WERI-Rb-1 (cell line): ENCODE measurements at regions not wholly inside any gene's neighbourhood (a gene's known extent, or its start where the extent isn't known, plus 50 kb on each side); places are given as distances from the start of the nearest gene placed in this dataset.

Experiments
- DNase-seq: peaks from one replicate; pipeline ENCODE4 v3.0.0-alpha.2; 2020
- H3K27ac ChIP-seq: fragments of 250-450 bp; sonication (Bioruptor Pico); 2 replicates; pipeline ENCODE4 v1.5.1; 2020; ENCODE audit warnings: mild to moderate bottlenecking, moderate library complexity
- H3K27me3 ChIP-seq: fragments of 250-450 bp; sonication (Bioruptor Pico); 2 replicates; pipeline ENCODE4 v1.5.1; 2021; ENCODE audit warnings: mild to moderate bottlenecking, low read depth, moderate library complexity; ENCODE audit not compliant: insufficient read depth, severe bottlenecking
- H3K36me3 ChIP-seq: fragments of 250-450 bp; sonication (Bioruptor Pico); 2 replicates; pipeline ENCODE4 v1.5.1; 2020; ENCODE audit warnings: mild to moderate bottlenecking, moderate library complexity
- H3K4me3 ChIP-seq: 2 replicates; pipeline ENCODE4 v1.5.1; 2011; ENCODE audit warnings: low read depth, mild to moderate bottlenecking, control low read depth, low read length
- H3K9me3 ChIP-seq: fragments of 250-450 bp; sonication (Bioruptor Pico); 2 replicates; pipeline ENCODE4 v1.5.1; 2021; ENCODE audit warnings: mild to moderate bottlenecking, moderate library complexity; ENCODE audit not compliant: severe bottlenecking
- CTCF ChIP-seq: IDR thresholded peaks from 2 replicates; pipeline ENCODE4 v1.5.1; 2011; ENCODE audit warnings: low read depth, mild to moderate bottlenecking, control low read depth, inconsistent platforms, low read length

GRCh38 chrX:39019056-39019455 lies 217.8 kb downstream of the MID1IP1 start:
- TF ChIP-seq CTCF: no peak
- DNase-seq: no peak
- Histone ChIP-seq H3K36me3 (no peaks in the 10 kb centered on the region), H3K27me3 (no peaks in the 10 kb centered on the region), H3K9me3 (no peaks in the 10 kb centered on the region), H3K4me3 (no peak overlapping the region), H3K27ac (no peak overlapping the region)

- no peak for DNase-seq
- no peaks in the 10 kb centered on the region for H3K9me3 ChIP-seq
- H3K36me3 ChIP-seq: no peaks in the 10 kb centered on the region
- H3K27ac ChIP-seq: no peak overlapping the region
- H3K27me3 ChIP-seq: no peaks in the 10 kb centered on the region
- H3K4me3 ChIP-seq: no peak overlapping the region
- no peak for TF ChIP-seq CTCF
Observed at GRCh38 chrX:39020051-39020669, 218.9 kb downstream of the MID1IP1 start.

GRCh38 chrX:39022106-39022505 lies 220.8 kb downstream of the MID1IP1 start:
- Histone ChIP-seq H3K27me3 (no peaks in the 10 kb centered on the region), H3K27ac (no peak overlapping the region), H3K36me3 (no peaks in the 10 kb centered on the region), H3K9me3 (no peaks in the 10 kb centered on the region), H3K4me3 (no peak overlapping the region)
- DNase-seq: no peak
- TF ChIP-seq CTCF: no peak

GRCh38 chrX:39029221-39029620 lies 228.0 kb downstream of the MID1IP1 start:
- no peak for DNase-seq
- Histone ChIP-seq H3K4me3 (no peak overlapping the region), H3K27me3 (no peaks in the 10 kb centered on the region), H3K27ac (no peak overlapping the region), H3K9me3 (peaks cover 6% of the 10 kb centered on the region), H3K36me3 (no peaks in the 10 kb centered on the region)
- TF ChIP-seq CTCF: no peak

GRCh38 chrX:39030636-39031035 lies 229.4 kb downstream of the MID1IP1 start:
- Histone ChIP-seq H3K27me3 (no peaks in the 10 kb centered on the region), H3K4me3 (no peak overlapping the region), H3K27ac (no peak overlapping the region), H3K36me3 (no peaks in the 10 kb centered on the region), H3K9me3 (peaks cover 6% of the 10 kb centered on the region)
- DNase-seq: no peak
- TF ChIP-seq CTCF: no peak

GRCh38 chrX:39039890-39040289 lies 238.6 kb downstream of the MID1IP1 start:
- Histone ChIP-seq H3K27me3 (no peaks in the 10 kb centered on the region), H3K27ac (no peak overlapping the region), H3K9me3 (no peaks in the 10 kb centered on the region), H3K36me3 (no peaks in the 10 kb centered on the region), H3K4me3 (no peak overlapping the region)
- no peak for DNase-seq
- TF ChIP-seq CTCF: no peak
